OCI-LY3 (cell line): ENCODE measurements at regions not wholly inside any gene's neighbourhood (a gene's known extent, or its start where the extent isn't known, plus 50 kb on each side); places are given as distances from the start of the nearest gene placed in this dataset.

Source experiments
- H2AFZ ChIP-seq: fragments of 200-600, 300-600 bp; shearing (Covaris generic); 2 replicates; pipeline ENCODE4 v1.6.0; 2014; ENCODE audit warnings: antibody characterized with exemption, low read depth, low read length
- H3K27ac ChIP-seq: fragments of 200-600, 300-600 bp; sonication (generic); 2 replicates; pipeline ENCODE4 v1.5.1; 2014; ENCODE audit warnings: mild to moderate bottlenecking, low read length, moderate library complexity, mixed read lengths
- H3K27me3 ChIP-seq: fragments of 200-600, 300-600 bp; sonication (generic); 2 replicates; pipeline ENCODE4 v1.6.1; 2014; ENCODE audit warnings: low read depth, low read length, mixed read lengths
- H3K36me3 ChIP-seq: fragments of 200-600, 300-600 bp; sonication (generic); replicated peaks from 2 replicates; pipeline ENCODE3; 2014; ENCODE audit warnings: low read depth, low read length, mixed read lengths
- H3K4me1 ChIP-seq: fragments of 300-600, 200-600 bp; sonication (generic); 2 replicates; pipeline ENCODE4 v1.6.1; 2014; ENCODE audit warnings: low read length, mixed read lengths
- H3K4me2 ChIP-seq: fragments of 200-600, 300-600 bp; sonication (generic); 2 replicates; pipeline ENCODE4 v1.6.1; 2014; ENCODE audit warnings: low read length, mixed read lengths
- H3K4me3 ChIP-seq: fragments of 300-600, 200-600 bp; sonication (generic); 2 replicates; pipeline ENCODE4 v1.5.1; 2014; ENCODE audit warnings: antibody characterized with exemption, mild to moderate bottlenecking, low read length, moderate library complexity
- H3K79me2 ChIP-seq: fragments of 300-600, 200-600 bp; shearing (Covaris generic); 2 replicates; pipeline ENCODE4 v1.6.1; 2014; ENCODE audit warnings: mild to moderate bottlenecking, low read length, mixed read lengths
- H3K9ac ChIP-seq: fragments of 300-600, 200-600 bp; shearing (Covaris generic); 2 replicates; pipeline ENCODE4 v1.6.0; 2014; ENCODE audit warnings: mild to moderate bottlenecking, low read length, moderate library complexity
- H3K9me3 ChIP-seq: fragments of 200-600, 300-600 bp; shearing (Covaris generic); 2 replicates; pipeline ENCODE4 v1.6.1; 2014; ENCODE audit warnings: low read length, mixed read lengths; ENCODE audit not compliant: insufficient read depth
- H4K20me1 ChIP-seq: fragments of 200-600, 300-600 bp; sonication (generic); 2 replicates; pipeline ENCODE4 v1.6.1; 2016; ENCODE audit warnings: low read length, mixed read lengths; ENCODE audit not compliant: insufficient read depth
- EZH2phosphoT487 ChIP-seq: fragments of 200-600 bp; shearing (Covaris generic); IDR thresholded peaks from 2 replicates; pipeline ENCODE4 v1.6.1; 2018; ENCODE audit warnings: antibody characterized with exemption, mixed run types, low read depth
- TF ChIP-seq, protein P1 (sequence below): fragments of 200-600, 300-600 bp; sonication (generic); IDR thresholded peaks from 2 replicates; pipeline ENCODE4 v1.5.1; 2014; ENCODE audit warnings: antibody characterized with exemption, low read length, low read depth

DNA sequence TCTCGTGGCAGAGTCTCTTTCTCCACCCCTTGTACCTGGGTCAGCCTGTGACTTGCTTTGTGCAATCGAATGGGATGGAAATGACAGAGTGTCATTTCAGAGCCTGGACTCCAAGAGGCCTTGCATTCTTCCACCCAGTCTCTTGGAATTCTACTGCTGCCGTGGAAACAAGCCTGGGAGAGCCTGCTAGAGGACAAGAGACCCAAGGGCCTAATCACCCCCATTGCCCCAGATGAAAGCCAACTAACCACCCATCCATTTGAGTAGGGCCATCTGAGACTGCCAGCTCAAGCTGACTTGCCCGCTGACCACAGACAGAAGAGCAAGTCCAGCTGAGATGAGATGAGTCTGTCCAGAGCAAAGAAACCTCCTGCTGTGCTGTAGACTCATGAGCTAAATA is 201.6 kb downstream of the PTPRU start:
- no peaks in the 10 kb centered on the region for H4K20me1 ChIP-seq
- H3K9ac ChIP-seq, result no peak overlapping the region
- no peaks in the 10 kb centered on the region for H3K79me2 ChIP-seq
- H3K4me3 ChIP-seq, result no peak overlapping the region
- H3K4me2 ChIP-seq, result no peak overlapping the region
- no peaks in the 10 kb centered on the region for H3K4me1 ChIP-seq
- H3K9me3 ChIP-seq, result no peaks in the 10 kb centered on the region
- H3K36me3 ChIP-seq, result no peaks in the 10 kb centered on the region
- peaks cover 4% of the 10 kb centered on the region; the same call in 1 of the 2 replicates for H3K27me3 ChIP-seq
- H2AFZ ChIP-seq, result no peak overlapping the region
- no peak overlapping the region for H3K27ac ChIP-seq
- TF ChIP-seq EZH2phosphoT487, result no peak
- TF ChIP-seq, protein P1, sequence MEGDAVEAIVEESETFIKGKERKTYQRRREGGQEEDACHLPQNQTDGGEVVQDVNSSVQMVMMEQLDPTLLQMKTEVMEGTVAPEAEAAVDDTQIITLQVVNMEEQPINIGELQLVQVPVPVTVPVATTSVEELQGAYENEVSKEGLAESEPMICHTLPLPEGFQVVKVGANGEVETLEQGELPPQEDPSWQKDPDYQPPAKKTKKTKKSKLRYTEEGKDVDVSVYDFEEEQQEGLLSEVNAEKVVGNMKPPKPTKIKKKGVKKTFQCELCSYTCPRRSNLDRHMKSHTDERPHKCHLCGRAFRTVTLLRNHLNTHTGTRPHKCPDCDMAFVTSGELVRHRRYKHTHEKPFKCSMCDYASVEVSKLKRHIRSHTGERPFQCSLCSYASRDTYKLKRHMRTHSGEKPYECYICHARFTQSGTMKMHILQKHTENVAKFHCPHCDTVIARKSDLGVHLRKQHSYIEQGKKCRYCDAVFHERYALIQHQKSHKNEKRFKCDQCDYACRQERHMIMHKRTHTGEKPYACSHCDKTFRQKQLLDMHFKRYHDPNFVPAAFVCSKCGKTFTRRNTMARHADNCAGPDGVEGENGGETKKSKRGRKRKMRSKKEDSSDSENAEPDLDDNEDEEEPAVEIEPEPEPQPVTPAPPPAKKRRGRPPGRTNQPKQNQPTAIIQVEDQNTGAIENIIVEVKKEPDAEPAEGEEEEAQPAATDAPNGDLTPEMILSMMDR, result no peak

DNA sequence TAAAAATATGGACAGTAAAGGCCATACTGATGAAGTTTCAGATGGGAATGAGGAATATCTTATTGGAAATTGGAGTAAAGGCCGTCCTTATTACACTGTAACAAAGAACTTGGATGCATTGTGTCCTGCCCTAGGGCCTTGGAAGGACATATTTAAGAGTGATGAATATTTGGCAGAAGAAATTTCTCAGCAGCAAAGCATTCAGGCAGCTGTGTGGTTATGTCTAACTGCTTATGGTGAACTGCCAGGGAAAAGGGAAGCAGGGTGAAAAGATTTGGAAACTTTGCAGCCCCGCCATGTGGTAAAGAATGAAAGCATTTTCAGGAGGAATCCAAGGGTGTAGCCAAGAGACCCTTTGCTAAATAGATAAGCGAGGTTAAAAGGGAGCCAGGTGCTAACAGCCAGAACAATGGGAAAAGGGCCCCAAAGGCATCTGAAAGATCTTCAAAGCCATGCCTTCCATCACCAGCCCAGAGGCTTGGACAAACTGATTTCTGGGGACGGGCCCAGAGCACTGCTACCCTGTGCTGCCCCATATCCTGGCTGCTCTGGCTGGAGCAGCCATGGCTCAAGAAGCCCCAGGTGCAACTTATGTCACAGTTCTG is 200.0 kb downstream of the PTPRU start:
- peaks cover 4% of the 10 kb centered on the region; the same call in 1 of the 2 replicates for H3K27me3 ChIP-seq
- H3K79me2 ChIP-seq, result no peaks in the 10 kb centered on the region
- H3K9ac ChIP-seq, result no peak overlapping the region
- H2AFZ ChIP-seq, result no peak overlapping the region
- H3K36me3 ChIP-seq, result no peaks in the 10 kb centered on the region
- TF ChIP-seq, protein P1, result no peak
- no peak for TF ChIP-seq EZH2phosphoT487
- no peak overlapping the region for H3K4me3 ChIP-seq
- H3K4me1 ChIP-seq, result no peaks in the 10 kb centered on the region
- H3K27ac ChIP-seq, result no peak overlapping the region
- no peaks in the 10 kb centered on the region for H3K9me3 ChIP-seq
- no peak overlapping the region for H3K4me2 ChIP-seq
- H4K20me1 ChIP-seq, result no peaks in the 10 kb centered on the region

DNA sequence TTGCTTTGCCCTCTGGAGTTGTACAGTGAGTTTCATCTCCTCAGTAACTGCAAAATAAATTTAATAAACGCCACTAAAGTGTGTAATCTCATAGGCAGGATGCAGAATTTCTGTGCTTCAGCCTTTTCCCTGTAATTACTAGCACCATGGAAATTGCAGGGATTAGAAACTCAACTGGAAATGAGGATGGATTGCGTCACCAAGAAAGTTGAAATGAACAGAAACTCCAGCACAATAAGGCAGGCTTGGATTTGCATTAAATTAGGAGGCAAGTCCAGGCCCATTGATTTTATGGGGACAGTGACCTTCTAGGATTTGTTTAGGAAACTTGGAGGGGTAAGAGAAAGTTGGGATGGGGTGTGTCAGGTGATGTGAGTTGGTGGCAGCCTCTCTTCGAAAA is 197.5 kb downstream of the PTPRU start:
- TF ChIP-seq, protein P1, result no peak
- no peak for TF ChIP-seq EZH2phosphoT487
- Histone ChIP-seq H3K9ac (no peak overlapping the region), H3K79me2 (no peaks in the 10 kb centered on the region), H2AFZ (no peak overlapping the region), H3K27ac (no peak overlapping the region), H3K4me3 (no peak overlapping the region), H3K4me2 (no peak overlapping the region), H4K20me1 (no peaks in the 10 kb centered on the region), H3K4me1 (no peaks in the 10 kb centered on the region), H3K27me3 (peaks cover 4% of the 10 kb centered on the region; the same call in 1 of the 2 replicates), H3K36me3 (no peaks in the 10 kb centered on the region), H3K9me3 (no peaks in the 10 kb centered on the region)

DNA sequence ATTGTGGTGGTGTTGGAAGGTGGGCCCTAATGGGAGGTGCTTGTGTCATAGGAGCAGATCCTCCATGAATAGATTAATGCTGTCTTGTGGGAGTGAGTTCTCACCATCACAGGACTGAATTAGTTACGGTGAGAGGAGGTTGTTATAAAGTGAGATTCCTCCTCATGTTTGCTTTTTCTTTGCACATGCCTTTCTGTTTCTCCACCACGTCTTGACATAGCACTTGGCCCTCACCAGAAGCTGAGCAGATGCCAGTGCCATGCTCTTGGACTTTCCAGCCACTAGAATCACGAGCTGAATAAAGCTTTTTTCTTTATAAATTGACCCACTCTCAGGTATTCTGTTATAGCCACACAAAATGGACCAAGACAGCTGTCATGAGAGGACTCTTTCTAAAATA is 194.8 kb downstream of the PTPRU start:
- Histone ChIP-seq H3K4me1 (no peaks in the 10 kb centered on the region), H3K27me3 (peaks cover 4% of the 10 kb centered on the region; the same call in 1 of the 2 replicates), H3K4me2 (no peak overlapping the region), H2AFZ (no peak overlapping the region), H3K9me3 (no peaks in the 10 kb centered on the region), H3K79me2 (no peaks in the 10 kb centered on the region), H3K9ac (no peak overlapping the region), H3K27ac (no peak overlapping the region), H3K36me3 (no peaks in the 10 kb centered on the region), H4K20me1 (no peaks in the 10 kb centered on the region), H3K4me3 (no peak overlapping the region)
- TF ChIP-seq, protein P1, result no peak
- TF ChIP-seq EZH2phosphoT487, result no peak
